ENCODE measurements at regions not wholly inside any gene's neighbourhood (a gene's known extent, or its start where the extent isn't known, plus 50 kb on each side); places are given as distances from the start of the nearest gene placed in this dataset.

GRCh38 chr1:68570871-68571270 is 74.0 kb upstream of the DEPDC1 start:
- TF ChIP-seq ZFP30 (CRISPR knock-in tag; IDR thresholded peaks at IDR 0.05) (no peak), ZNF8 (CRISPR knock-in tag; IDR thresholded peaks at IDR 0.05) (no peak), BACH2 (CRISPR knock-in tag; IDR thresholded peaks at IDR 0.05; ENCODE audit: borderline replicate concordance) (no peak)
